IMR-90 (cell line): ENCODE measurements at regions not wholly inside any gene's neighbourhood (a gene's known extent, or its start where the extent isn't known, plus 50 kb on each side); places are given as distances from the start of the nearest gene placed in this dataset.

ENCODE experiments used
- ATAC-seq: fragments of 200-7000 bp; cut with Tn5 transposase; 2 replicates; pipeline ENCODE4 v1.9.1; 2020; ENCODE audit warnings: low read depth, mild to moderate bottlenecking, moderate library complexity
- BruUV-seq: library from RNA; stranded (reverse); fragments of 400-500 nt; replicated peaks from 2 replicates; lab custom pipeline; 2021; lab: Mats Ljungman, UMichigan
- CTCF ChIA-PET: fragments of 300-600 bp; formaldehyde crosslinking; extraction: SDS; loops from one replicate; lab custom pipeline; 2021; ENCODE audit warnings: antibody characterized with exemption; lab: Yijun Ruan, JAX
- POLR2A ChIA-PET: fragments of 300-600 bp; sonication (Branson Sonifier 250); formaldehyde crosslinking; loops from one replicate; lab custom pipeline; 2022; ENCODE audit warnings: antibody characterized with exemption; ENCODE audit not compliant: unreplicated experiment; lab: Charles Lee
- DNase-seq: peaks from one replicate; pipeline ENCODE4 v3.0.0; 2013
- H2AFZ ChIP-seq: replicated peaks from 2 replicates; pipeline ENCODE3; 2013; ENCODE audit warnings: low read length, mild to moderate bottlenecking; ENCODE audit not compliant: poor library complexity
- H2AK5ac ChIP-seq: 2 replicates; pipeline ENCODE4 v1.6.1; 2013; ENCODE audit warnings: low read depth, low read length, inconsistent platforms
- H2AK9ac ChIP-seq: replicated peaks from 2 replicates; pipeline ENCODE3; 2013; ENCODE audit warnings: mild to moderate bottlenecking, low read depth, low read length, moderate library complexity; ENCODE audit not compliant: poor library complexity
- H2BK120ac ChIP-seq: 2 replicates; pipeline ENCODE4 v1.6.1; 2013; ENCODE audit warnings: low read depth, low read length, inconsistent platforms
- H2BK15ac ChIP-seq: 3 replicates; pipeline ENCODE4 v1.6.1; 2013; ENCODE audit warnings: low read depth, low read length, inconsistent platforms
- H2BK20ac ChIP-seq: 2 replicates; pipeline ENCODE4 v1.6.1; 2013; ENCODE audit warnings: low read depth, mild to moderate bottlenecking, inconsistent platforms, low read length, moderate library complexity
- H2BK5ac ChIP-seq: 2 replicates; pipeline ENCODE4 v1.6.1; 2013; ENCODE audit warnings: mild to moderate bottlenecking, low read depth, low read length, inconsistent platforms; ENCODE audit not compliant: poor library complexity, severe bottlenecking
- H3K14ac ChIP-seq: replicated peaks from 2 replicates; pipeline ENCODE4 v1.6.1; 2013; ENCODE audit warnings: low read depth, low read length, inconsistent platforms
- H3K18ac ChIP-seq: 2 replicates; pipeline ENCODE4 v1.6.1; 2013; ENCODE audit warnings: low read depth, low read length, control low read depth
- H3K23ac ChIP-seq: 2 replicates; pipeline ENCODE4 v1.6.1; 2013; ENCODE audit warnings: low read depth, low read length, inconsistent platforms
- H3K27ac ChIP-seq: 2 replicates; pipeline ENCODE4 v1.5.1; 2013; ENCODE audit warnings: mild to moderate bottlenecking, control low read depth, low read length; ENCODE audit not compliant: insufficient read depth
- H3K27me3 ChIP-seq: 2 replicates; pipeline ENCODE4 v1.6.1; 2013; ENCODE audit warnings: low read length; ENCODE audit not compliant: control insufficient read depth, insufficient read depth
- H3K36me3 ChIP-seq: 2 replicates; pipeline ENCODE4 v1.6.1; 2013; ENCODE audit warnings: low read length, mixed read lengths; ENCODE audit not compliant: control insufficient read depth, insufficient read depth
- H3K4ac ChIP-seq: 2 replicates; pipeline ENCODE4 v1.6.1; 2013; ENCODE audit warnings: low read depth, low read length, inconsistent platforms
- H3K4me1 ChIP-seq: 2 replicates; pipeline ENCODE4 v1.6.1; 2013; ENCODE audit warnings: low read length, mixed read lengths; ENCODE audit not compliant: control insufficient read depth, insufficient read depth
- H3K4me2 ChIP-seq: 2 replicates; pipeline ENCODE4 v1.6.1; 2013; ENCODE audit warnings: low read depth, mild to moderate bottlenecking, control low read depth, low read length, moderate library complexity
- H3K4me3 ChIP-seq: 2 replicates; pipeline ENCODE4 v1.5.1; 2013; ENCODE audit warnings: low read depth, mild to moderate bottlenecking, control low read depth, low read length, moderate library complexity; ENCODE audit not compliant: insufficient read depth
- H3K56ac ChIP-seq: 2 replicates; pipeline ENCODE4 v1.6.1; 2013; ENCODE audit warnings: low read length, inconsistent platforms; ENCODE audit not compliant: insufficient read depth; ENCODE audit errors: extremely low read depth
- H3K79me1 ChIP-seq, 2 experiments: 2 replicates each; pipeline ENCODE4 v1.6.1; 2013; ENCODE audit warnings: low read length in 2 of 2, inconsistent platforms in 1 of 2, low read depth in 1 of 2
- H3K9ac ChIP-seq: 2 replicates; pipeline ENCODE4 v1.6.1; 2013; ENCODE audit warnings: low read depth, low read length, control low read depth
- H3K9me1 ChIP-seq: 2 replicates; pipeline ENCODE4 v1.6.1; 2013; ENCODE audit warnings: low read length, inconsistent platforms; ENCODE audit not compliant: insufficient read depth
- H3K9me3 ChIP-seq: 2 replicates; pipeline ENCODE4 v1.6.1; 2013; ENCODE audit warnings: low read length; ENCODE audit not compliant: control insufficient read depth, insufficient read depth
- H4K20me1 ChIP-seq: 2 replicates; pipeline ENCODE4 v1.6.1; 2013; ENCODE audit warnings: low read length, inconsistent platforms; ENCODE audit not compliant: insufficient read depth
- H4K5ac ChIP-seq: 2 replicates; pipeline ENCODE4 v1.6.1; 2013; ENCODE audit warnings: mild to moderate bottlenecking, low read depth, low read length, control low read depth
- H4K8ac ChIP-seq, 2 experiments: 2 replicates each; pipeline ENCODE4 v1.6.1; 2013; ENCODE audit warnings: low read depth in 2 of 2, low read length in 2 of 2, control low read depth in 1 of 2, inconsistent platforms in 1 of 2
- H4K91ac ChIP-seq: 2 replicates; pipeline ENCODE4 v1.6.1; 2013; ENCODE audit warnings: low read depth, low read length, inconsistent platforms; ENCODE audit not compliant: insufficient read depth
- BHLHE40 ChIP-seq: fragments of 150-350 bp; IDR thresholded peaks from 2 replicates; pipeline ENCODE4 v1.6.1; 2016; ENCODE audit warnings: mild to moderate bottlenecking, low read depth, low read length
- CEBPB ChIP-seq: IDR thresholded peaks from 2 replicates; pipeline ENCODE4 v1.6.1; 2012; ENCODE audit warnings: low read depth, low read length, improper control_type of control experiment
- CTCF ChIP-seq: conservative IDR thresholded peaks from 2 replicates; pipeline ENCODE4 v1.5.1; 2012; ENCODE audit warnings: mild to moderate bottlenecking, low read depth, low read length, improper control_type of control experiment
- ELK1 ChIP-seq: fragments of 150-350 bp; IDR thresholded peaks from 2 replicates; pipeline ENCODE4 v1.6.1; 2016; ENCODE audit warnings: low read depth, mild to moderate bottlenecking, low read length, moderate library complexity, borderline replicate concordance
- FOS ChIP-seq: fragments of 150-350 bp; IDR thresholded peaks from 2 replicates; pipeline ENCODE4 v1.6.1; 2016; ENCODE audit warnings: low read depth, low read length
- MAFK ChIP-seq: IDR thresholded peaks from 2 replicates; pipeline ENCODE4 v1.6.1; 2012; ENCODE audit warnings: low read depth, low read length, improper control_type of control experiment
- MAZ ChIP-seq: IDR thresholded peaks from 2 replicates; pipeline ENCODE4 v1.6.1; 2012; ENCODE audit warnings: low read depth, mild to moderate bottlenecking, low read length, improper control_type of control experiment, moderate library complexity, borderline replicate concordance
- MXI1 ChIP-seq: IDR thresholded peaks from 2 replicates; pipeline ENCODE4 v1.6.1; 2012; ENCODE audit warnings: low read depth, mild to moderate bottlenecking, low read length, moderate library complexity, borderline replicate concordance
- NFE2L2 ChIP-seq: fragments of 150-350 bp; IDR thresholded peaks from 2 replicates; pipeline ENCODE4 v1.6.1; 2016; ENCODE audit warnings: low read depth, mild to moderate bottlenecking, low read length
- POLR2A ChIP-seq: IDR thresholded peaks from 2 replicates; pipeline ENCODE4 v1.6.1; 2012; ENCODE audit warnings: mild to moderate bottlenecking, low read depth, low read length
- RAD21 ChIP-seq: IDR thresholded peaks from 2 replicates; pipeline ENCODE4 v1.6.1; 2012; ENCODE audit warnings: low read length, improper control_type of control experiment
- RCOR1 ChIP-seq: IDR thresholded peaks from 2 replicates; pipeline ENCODE4 v1.6.1; 2012; ENCODE audit warnings: mild to moderate bottlenecking, low read length, improper control_type of control experiment; ENCODE audit not compliant: insufficient replicate concordance
- RFX5 ChIP-seq: IDR thresholded peaks from 2 replicates; pipeline ENCODE4 v1.8.0; 2012; ENCODE audit warnings: low read depth, mild to moderate bottlenecking, low read length, moderate library complexity
- SMC3 ChIP-seq: fragments of 150-350 bp; IDR thresholded peaks from 2 replicates; pipeline ENCODE4 v1.6.1; 2016; ENCODE audit warnings: low read depth, mild to moderate bottlenecking, antibody characterized with exemption, low read length, moderate library complexity
- USF2 ChIP-seq: fragments of 150-350 bp; IDR thresholded peaks from 2 replicates; pipeline ENCODE4 v1.6.1; 2017; ENCODE audit warnings: mild to moderate bottlenecking, antibody characterized with exemption, low read length, low read depth
- WGBS, 2 experiments: methylation state at CpG; one replicate each; pipeline versions ENCODE4 v1.1.5 to v1.1.7; 2013; ENCODE audit warnings: missing lambda C conversion rate in 2 of 2; ENCODE audit not compliant: insufficient read length in 1 of 2; ENCODE audit errors: extremely low coverage in 2 of 2; 5-methylcytosine and 5-hydroxymethylcytosine counted together
- dilution Hi-C: fragments of 300-500 bp; cut with HindIII; formaldehyde crosslinking; loops from one replicate; pipeline ENCODE4 v1.14.3; 2018; ENCODE audit warnings: low sequenced_read_pairs; ENCODE audit not compliant: unreplicated experiment
- in situ Hi-C: fragments of 300-500 bp; cut with MboI; formaldehyde crosslinking; loops from 3 replicates; pipeline ENCODE4 v1.14.3; 2019; ENCODE audit warnings: low sequenced_read_pairs, inconsistent platforms, mixed read lengths
- intact Hi-C: fragments of 100-400 bp; cut with micrococcal nuclease; formaldehyde crosslinking; loops from 2 replicates; pipeline ENCODE4 v1.10.0; 2022

GRCh38 chr2:9753276-9753600 is 90.0 kb upstream of the TAF1B start:
- TF ChIP-seq CTCF (no peak), POLR2A (no peak; the same call in 1 of the 2 replicates), MAFK (no peak), USF2 (peak; percentile 91), RFX5 (no peak), MXI1 (no peak), SMC3 (no peak), MAZ (no peak), BHLHE40 (peak; percentile 74), ELK1 (no peak), RAD21 (no peak), FOS (peak; percentile 49; the same call in 1 of the 2 replicates), RCOR1 (peak; percentile 59), CEBPB (no peak), NFE2L2 (peak; percentile 49; the same call in 1 of the 2 replicates)
- Histone ChIP-seq H2AK9ac (peak overlapping the region; percentile 99), H2AK5ac (peak overlapping the region; percentile 56), H4K20me1 (no peaks in the 10 kb centered on the region), H3K4me1 (peaks cover 16% of the 10 kb centered on the region), H2BK15ac (peak overlapping the region; percentile 23; the same call in 1 of the 3 replicates), H3K9me1 (peaks cover 2% of the 10 kb centered on the region; the same call in 1 of the 2 replicates), H2BK5ac (peak overlapping the region; percentile 62), H3K36me3 (no peaks in the 10 kb centered on the region), H2AFZ (peak overlapping the region; percentile 95), H2BK20ac (peak overlapping the region; percentile 37; the same call in 1 of the 2 replicates), H3K27me3 (peaks cover 7% of the 10 kb centered on the region), H4K91ac (peak overlapping the region; percentile 65), H4K8ac (peak overlapping the region; percentile 34 to 86; a peak in 3 of 4 replicates), H3K9ac (peak overlapping the region; percentile 14; the same call in 1 of the 2 replicates), H3K4me3 (no peak overlapping the region), H3K4me2 (peak overlapping the region; percentile 45), H3K14ac (peak overlapping the region; percentile 40), H3K23ac (peak overlapping the region; percentile 31; the same call in 1 of the 2 replicates), H3K4ac (peak overlapping the region; percentile 44), H3K56ac (no peak overlapping the region), H4K5ac (peak overlapping the region; percentile 50), H3K9me3 (no peaks in the 10 kb centered on the region), H3K18ac (peak overlapping the region; percentile 62; the same call in 1 of the 2 replicates), H2BK120ac (peak overlapping the region; percentile 86), H3K27ac (peak overlapping the region; percentile 16; the same call in 1 of the 2 replicates), H3K79me1 (no peaks in the 10 kb centered on the region)
- intact Hi-C loops = no loop called here
- no TSS peak for BruUV-seq
- DNase-seq (peak; percentile 91), ATAC-seq (peak; percentile 81)
- dilution Hi-C loops = no loop called here
- in situ Hi-C loops = no loop called here
- ChIA-PET CTCF (interaction anchor here (1.2 kb wide), 1 partner anchor 11 kb away, joined by 3 read pairs; no protein-coding TSS in a partner anchor), POLR2A (no interaction called here)
- no CpG with 5 or more reads among the region's 9 CpGs for WGBS, 2 experiments
